Transverse colon (tissue), 3 donors: ENCODE measurements at regions not wholly inside any gene's neighbourhood (a gene's known extent, or its start where the extent isn't known, plus 50 kb on each side); places are given as distances from the start of the nearest gene placed in this dataset.

ENCODE experiments used
- POLR2A ChIP-seq: fragments of 450-650 bp; IDR thresholded peaks from one replicate; pipeline ENCODE4 v1.6.1; 2016; ENCODE audit warnings: antibody characterized with exemption, mild to moderate bottlenecking, moderate library complexity
- TF ChIP-seq, protein P1 (sequence below), 5 experiments: fragments of 200-600 bp in 3 of 5; fragments of 450-650 bp in 2 of 5; sonication (generic) in 3 of 5; IDR thresholded peaks; 1 replicate in 2 of 5; 2 replicates in 3 of 5; pipeline ENCODE4 v1.5.1; 2016 to 2017; ENCODE audit warnings: antibody characterized with exemption in 5 of 5, inconsistent platforms in 3 of 5, mild to moderate bottlenecking in 2 of 5, moderate library complexity in 1 of 5

DNA sequence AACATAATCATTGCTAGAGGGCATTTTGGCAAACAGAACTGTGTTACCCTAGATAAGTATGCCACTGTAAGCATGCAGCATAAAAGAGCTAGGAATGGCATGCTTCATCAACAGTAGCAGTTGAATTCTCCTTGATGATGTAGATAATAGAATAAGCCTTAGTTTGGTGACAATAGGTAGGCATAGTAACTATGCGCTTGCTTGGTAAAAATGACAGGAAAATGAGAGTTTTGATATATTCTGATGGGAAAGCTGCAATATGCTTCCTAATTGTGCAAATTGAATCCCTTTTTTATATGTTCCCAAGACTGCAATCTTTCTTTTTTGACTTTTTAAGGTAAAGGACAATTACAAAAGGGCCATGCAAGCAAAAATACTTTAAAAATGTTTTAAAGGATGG, 930.9 kb upstream of the FAM98A start:
- TF ChIP-seq, protein P1, sequence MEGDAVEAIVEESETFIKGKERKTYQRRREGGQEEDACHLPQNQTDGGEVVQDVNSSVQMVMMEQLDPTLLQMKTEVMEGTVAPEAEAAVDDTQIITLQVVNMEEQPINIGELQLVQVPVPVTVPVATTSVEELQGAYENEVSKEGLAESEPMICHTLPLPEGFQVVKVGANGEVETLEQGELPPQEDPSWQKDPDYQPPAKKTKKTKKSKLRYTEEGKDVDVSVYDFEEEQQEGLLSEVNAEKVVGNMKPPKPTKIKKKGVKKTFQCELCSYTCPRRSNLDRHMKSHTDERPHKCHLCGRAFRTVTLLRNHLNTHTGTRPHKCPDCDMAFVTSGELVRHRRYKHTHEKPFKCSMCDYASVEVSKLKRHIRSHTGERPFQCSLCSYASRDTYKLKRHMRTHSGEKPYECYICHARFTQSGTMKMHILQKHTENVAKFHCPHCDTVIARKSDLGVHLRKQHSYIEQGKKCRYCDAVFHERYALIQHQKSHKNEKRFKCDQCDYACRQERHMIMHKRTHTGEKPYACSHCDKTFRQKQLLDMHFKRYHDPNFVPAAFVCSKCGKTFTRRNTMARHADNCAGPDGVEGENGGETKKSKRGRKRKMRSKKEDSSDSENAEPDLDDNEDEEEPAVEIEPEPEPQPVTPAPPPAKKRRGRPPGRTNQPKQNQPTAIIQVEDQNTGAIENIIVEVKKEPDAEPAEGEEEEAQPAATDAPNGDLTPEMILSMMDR (IDR thresholded peaks at IDR 0.05): no peak
- no peak for TF ChIP-seq POLR2A
